ENCODE measurements at regions not wholly inside any gene's neighbourhood (a gene's known extent, or its start where the extent isn't known, plus 50 kb on each side); places are given as distances from the start of the nearest gene placed in this dataset.
A peak's percentile ranks its signal among the peaks of the same experiment; 100 is the strongest.

DNA sequence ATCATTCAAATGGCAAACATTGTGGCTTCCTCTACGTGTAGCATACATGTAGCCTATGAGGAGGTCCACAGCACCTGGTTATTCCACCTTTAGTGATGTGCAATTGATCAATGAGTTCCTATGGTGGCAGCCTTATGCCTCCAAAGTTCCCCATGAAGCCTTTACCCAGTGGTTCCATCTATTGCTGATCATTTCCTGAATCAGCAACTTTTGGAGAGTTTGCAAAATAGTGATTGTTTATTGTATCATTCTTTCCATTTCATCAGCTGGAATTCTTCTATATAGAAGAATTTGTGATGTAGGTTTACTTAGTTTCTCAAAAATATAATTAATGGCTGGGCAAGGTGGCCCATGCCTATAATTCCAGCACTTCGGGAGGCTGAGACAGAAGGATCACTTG, 380.2 kb upstream of the MKI67 start:
- no peak for FAIRE-seq

- FAIRE-seq, result no peak
Measured at GRCh38 chr10:128507066-128507465, 380.8 kb upstream of the MKI67 start.

GRCh38 chr10:128511284-128511683, 385.1 kb upstream of the MKI67 start:
- no peak for FAIRE-seq

- FAIRE-seq, result no peak
Measured at GRCh38 chr10:128512767-128513166, 386.5 kb upstream of the MKI67 start.

DNA sequence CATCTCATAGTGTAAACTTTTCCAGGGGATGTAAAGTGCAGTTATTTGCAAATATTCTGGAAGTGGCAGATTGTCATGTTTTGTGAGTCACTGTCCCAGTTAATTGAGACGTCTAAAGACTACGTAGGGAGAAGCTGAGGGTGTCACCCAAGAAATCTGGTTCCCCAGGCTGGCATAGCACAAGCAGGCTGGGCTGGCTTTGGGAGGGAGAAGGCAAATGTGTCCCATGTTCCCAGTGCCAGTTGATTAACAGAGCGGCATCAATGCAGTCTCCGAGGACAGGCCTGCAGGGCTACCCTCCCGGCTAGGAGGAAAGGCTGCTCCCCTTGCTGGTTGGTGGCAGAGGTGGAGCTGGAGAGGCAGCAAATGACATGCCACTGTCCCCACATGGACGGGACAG, 388.3 kb upstream of the MKI67 start:
- FAIRE-seq, result no peak

DNA sequence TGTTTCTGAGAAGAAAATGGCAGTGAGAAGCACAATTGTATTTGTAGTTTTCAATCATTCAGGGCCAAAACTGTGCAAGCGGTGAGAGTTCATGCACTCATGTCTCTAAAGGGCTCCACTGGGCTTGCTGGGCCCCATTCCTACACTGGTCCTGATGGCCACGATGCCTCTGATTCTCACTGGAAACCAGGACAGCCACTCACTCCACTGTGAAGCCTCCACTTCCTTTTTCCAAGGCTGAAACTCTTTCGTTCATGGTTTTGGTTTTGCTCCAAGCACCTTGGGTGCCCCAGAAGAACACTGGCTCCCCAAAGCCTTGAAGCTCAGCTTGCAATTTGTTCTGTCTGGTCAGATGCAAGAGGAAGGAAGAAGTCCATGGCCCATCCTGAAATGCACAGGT, 390.0 kb upstream of the MKI67 start:
- no peak for FAIRE-seq

DNA sequence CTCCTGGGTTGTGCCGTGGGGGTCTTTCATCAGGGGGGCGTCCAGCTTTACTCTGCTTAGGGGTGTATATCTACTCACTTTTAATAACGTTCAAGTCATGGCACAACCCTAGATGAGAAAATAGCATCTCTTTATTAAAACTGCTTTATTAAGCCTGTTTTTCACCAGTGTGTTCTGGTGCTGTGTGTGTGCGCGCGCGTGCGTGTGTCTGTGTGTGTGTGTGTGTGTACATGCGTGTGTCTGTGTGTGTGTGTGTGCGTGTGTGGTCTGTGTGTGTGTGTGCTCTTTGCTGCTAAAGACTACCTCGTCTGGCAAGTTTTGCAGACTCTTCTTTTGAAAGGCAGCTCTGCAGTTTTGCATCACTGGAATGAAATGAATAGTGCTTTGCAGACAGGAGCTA, 390.9 kb upstream of the MKI67 start:
- no peak for FAIRE-seq

- FAIRE-seq, result no peak
Measured at GRCh38 chr10:128518000-128518399, 391.8 kb upstream of the MKI67 start.

- FAIRE-seq, result no peak
Measured at GRCh38 chr10:128519581-128519980, 393.4 kb upstream of the MKI67 start.

- no peak for FAIRE-seq
Measured at GRCh38 chr10:128520211-128520815, 394.1 kb upstream of the MKI67 start.

GRCh38 chr10:128522551-128523308, 396.5 kb upstream of the MKI67 start:
- no peak for FAIRE-seq

DNA sequence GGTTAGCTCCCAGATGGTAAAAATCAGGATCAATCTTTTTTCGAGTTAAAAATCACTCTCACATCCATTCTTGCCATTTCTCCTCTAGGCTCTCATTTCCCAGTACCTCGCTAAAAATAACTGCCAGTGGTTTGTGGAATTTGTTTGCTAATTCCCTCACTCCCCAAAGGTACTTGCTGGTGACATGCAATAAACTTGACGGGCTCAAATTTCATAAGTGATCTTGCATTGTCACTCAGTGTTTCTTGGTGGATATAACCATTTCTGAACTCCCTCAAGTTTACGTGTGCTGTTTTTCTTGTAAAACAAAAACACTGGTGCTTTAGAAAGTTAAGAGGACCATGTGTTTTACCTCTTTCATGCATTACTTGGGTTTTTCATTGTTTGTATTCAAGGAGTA, 399.2 kb upstream of the MKI67 start:
- FAIRE-seq, result no peak

DNA sequence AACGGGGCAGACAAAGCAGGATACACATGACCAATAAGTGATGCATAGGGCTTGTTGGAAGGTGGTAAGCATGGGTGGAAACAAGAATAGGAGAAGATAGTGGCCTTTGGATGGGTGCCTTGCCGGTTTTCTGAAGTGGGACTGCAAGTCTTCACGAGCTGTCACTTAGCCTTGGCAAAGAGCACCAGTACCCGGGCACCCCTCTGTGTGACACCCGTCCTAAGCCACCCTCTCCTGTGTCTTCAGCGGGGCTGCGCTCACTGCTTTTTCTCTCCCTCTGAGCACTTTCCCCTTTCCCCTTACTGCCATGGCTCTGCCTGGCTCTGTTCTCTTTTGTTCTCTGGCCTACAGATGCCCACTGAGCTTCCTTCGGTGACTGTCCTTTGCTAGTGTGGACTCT, 399.7 kb upstream of the MKI67 start:
- FAIRE-seq, result no peak

DNA sequence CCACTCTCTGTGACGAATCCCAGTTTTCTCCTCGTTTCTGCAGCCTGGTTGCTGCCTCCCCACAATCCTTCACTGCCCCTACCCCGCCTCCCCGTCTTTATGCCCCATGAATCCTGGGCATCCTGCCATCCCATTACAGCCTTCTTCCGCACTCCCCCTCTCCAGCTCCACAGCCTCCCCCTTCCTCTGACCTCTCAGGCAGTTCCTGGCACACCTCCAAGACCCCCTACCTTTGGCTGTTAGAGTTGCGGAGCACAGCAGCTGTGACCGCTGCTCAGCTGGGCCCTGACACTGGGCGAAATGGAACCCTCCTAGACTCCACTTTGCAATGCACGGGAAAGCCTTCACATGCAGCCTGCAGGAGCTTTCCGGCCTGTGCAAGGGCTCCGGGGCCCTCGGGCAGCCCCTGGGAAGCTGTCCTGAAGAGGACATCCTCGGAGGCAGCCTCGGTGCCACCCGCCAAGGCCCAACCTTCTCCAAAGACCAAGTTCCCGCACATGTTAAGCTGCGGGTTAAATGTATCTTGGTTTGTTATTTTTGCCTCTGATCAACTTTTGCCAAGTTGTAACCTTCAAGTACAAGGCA, 400.7 kb upstream of the MKI67 start:
- FAIRE-seq, result no peak

DNA sequence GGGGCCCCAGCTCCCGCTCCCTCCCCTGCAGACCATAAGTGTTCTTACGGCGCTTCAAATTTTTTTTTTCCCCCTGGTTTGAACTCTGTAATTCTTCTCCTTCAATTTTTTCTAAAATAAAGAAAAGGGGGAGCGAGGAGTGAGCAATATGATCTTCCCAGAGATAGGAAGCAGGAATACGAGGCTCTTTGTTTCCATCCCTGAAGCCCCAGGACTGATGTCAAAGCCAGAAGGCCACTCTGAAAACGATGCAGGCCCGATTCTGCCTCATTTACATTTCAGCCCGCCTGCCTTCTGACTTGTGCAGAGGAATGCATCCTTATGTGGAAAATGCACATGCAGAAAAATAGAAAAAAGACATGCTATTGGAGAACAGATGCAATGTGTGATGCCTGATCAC, 401.5 kb upstream of the MKI67 start:
- FAIRE-seq, result no peak

- no peak for FAIRE-seq
Measured at GRCh38 chr10:128528167-128528566, 401.9 kb upstream of the MKI67 start.

DNA sequence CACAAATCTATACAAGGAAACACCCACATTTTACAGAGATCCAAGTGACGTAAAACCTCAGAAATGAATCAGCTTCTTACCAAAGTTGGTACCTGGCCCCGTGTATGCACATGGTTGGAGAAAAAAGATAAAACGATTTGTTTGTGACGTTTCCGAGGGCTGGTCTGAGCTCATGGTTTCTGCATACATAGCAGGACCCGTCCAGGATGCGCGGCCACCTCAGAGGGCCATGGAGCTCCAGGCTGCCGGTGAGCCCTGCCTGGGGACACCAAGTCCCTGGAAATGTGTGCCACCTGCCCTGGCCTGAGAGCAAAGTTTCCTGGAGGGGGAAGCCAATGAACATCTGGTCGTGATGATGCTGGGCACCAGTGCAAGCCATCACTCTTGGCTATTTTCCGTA, 402.6 kb upstream of the MKI67 start:
- no peak for FAIRE-seq

DNA sequence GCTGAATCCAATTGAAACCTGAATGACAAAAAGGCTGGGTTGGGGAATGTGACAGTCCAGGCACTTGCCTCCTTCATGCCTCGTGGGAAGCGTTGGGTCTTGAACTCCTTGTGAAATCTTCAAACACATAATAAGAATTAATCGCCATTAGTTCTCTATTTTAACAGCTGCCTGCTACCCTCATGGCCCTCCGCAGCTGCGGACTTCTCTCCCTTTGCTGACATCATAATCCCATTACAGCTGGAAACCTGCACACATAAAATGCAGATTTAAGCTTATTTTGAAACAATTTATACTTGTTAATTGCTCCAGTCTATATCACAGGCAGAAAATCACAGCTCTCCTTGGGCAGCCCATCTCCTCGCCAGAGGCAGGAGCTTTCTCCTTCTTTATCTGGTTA, 403.0 kb upstream of the MKI67 start:
- no peak for FAIRE-seq

DNA sequence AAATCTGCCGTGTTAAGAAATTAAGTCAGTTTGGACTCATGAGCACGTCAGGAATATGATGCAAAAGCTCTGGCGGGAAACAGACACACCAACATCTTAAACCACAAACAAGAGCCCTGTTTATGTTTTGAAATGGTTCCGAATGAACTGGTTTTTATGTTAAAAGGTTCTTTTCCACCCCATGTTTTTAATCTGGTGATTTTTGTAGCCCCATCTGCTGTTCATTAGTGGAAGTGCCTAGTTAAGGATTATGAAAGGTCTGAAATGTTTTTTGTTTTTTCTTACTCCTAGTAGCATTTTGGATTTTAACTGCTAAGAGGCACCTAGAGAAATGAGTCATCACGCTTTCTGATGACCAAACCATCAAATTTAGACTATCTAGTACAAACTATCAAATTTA, 404.1 kb upstream of the MKI67 start:
- peak; percentile 62 for FAIRE-seq

- FAIRE-seq, result no peak
Measured at GRCh38 chr10:128530946-128531345, 404.7 kb upstream of the MKI67 start.

GRCh38 chr10:128534686-128535085, 408.5 kb upstream of the MKI67 start:
- no peak for FAIRE-seq

DNA sequence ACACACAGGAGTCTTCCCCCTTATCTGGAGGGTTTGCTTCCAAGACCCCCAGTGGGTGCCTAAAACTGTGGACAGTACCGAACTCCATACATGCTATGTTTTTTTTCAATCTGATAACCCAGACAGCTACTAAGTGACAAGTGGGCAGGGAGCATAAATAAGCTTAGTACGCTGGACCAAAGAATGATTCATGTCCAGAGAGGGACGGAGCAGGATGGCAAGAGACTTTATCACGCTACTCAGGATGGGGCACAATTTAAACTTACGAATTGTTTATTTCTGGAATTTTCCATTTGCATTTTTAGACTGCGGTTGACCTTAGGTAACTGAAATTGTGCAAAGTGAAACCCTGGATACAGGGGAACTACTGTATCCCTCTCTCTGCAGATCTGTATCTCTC, 410.0 kb upstream of the MKI67 start:
- no peak for FAIRE-seq

GRCh38 chr10:128537834-128538330, 411.7 kb upstream of the MKI67 start:
- FAIRE-seq, result no peak

DNA sequence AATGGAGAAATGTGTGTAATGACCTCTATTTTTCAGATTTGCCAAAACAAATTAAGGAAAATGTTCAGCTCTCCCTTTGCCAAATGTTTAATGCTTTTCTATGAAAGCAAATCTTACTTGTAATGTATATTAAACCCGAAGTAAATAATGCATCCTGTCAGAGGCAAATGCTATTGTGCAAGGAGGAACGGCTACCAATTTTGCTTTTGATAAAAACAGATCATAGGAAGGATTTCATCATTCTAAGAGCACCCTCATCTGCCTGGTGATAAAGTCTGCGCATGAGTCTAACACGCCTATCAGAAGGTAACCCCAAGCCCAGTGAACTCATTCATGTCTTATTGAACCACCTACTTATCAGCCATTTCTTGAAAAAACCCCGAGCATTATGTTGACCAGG, 412.4 kb upstream of the MKI67 start:
- no peak for FAIRE-seq
